IMR-90 (cell line): ENCODE measurements at regions not wholly inside any gene's neighbourhood (a gene's known extent, or its start where the extent isn't known, plus 50 kb on each side); places are given as distances from the start of the nearest gene placed in this dataset.

Experiments used
- ATAC-seq: fragments of 200-7000 bp; cut with Tn5 transposase; 2 replicates; pipeline ENCODE4 v1.9.1; 2020; ENCODE audit warnings: low read depth, mild to moderate bottlenecking, moderate library complexity
- BruUV-seq: library from RNA; stranded (reverse); fragments of 400-500 nt; replicated peaks from 2 replicates; lab custom pipeline; 2021; lab: Mats Ljungman, UMichigan
- CTCF ChIA-PET: fragments of 300-600 bp; formaldehyde crosslinking; extraction: SDS; loops from one replicate; lab custom pipeline; 2021; ENCODE audit warnings: antibody characterized with exemption; lab: Yijun Ruan, JAX
- POLR2A ChIA-PET: fragments of 300-600 bp; sonication (Branson Sonifier 250); formaldehyde crosslinking; loops from one replicate; lab custom pipeline; 2022; ENCODE audit warnings: antibody characterized with exemption; ENCODE audit not compliant: unreplicated experiment; lab: Charles Lee
- DNase-seq: peaks from one replicate; pipeline ENCODE4 v3.0.0; 2013
- H2AFZ ChIP-seq: replicated peaks from 2 replicates; pipeline ENCODE3; 2013; ENCODE audit warnings: low read length, mild to moderate bottlenecking; ENCODE audit not compliant: poor library complexity
- H2AK5ac ChIP-seq: 2 replicates; pipeline ENCODE4 v1.6.1; 2013; ENCODE audit warnings: low read depth, low read length, inconsistent platforms
- H2AK9ac ChIP-seq: replicated peaks from 2 replicates; pipeline ENCODE3; 2013; ENCODE audit warnings: mild to moderate bottlenecking, low read depth, low read length, moderate library complexity; ENCODE audit not compliant: poor library complexity
- H2BK120ac ChIP-seq: 2 replicates; pipeline ENCODE4 v1.6.1; 2013; ENCODE audit warnings: low read depth, low read length, inconsistent platforms
- H2BK15ac ChIP-seq: 3 replicates; pipeline ENCODE4 v1.6.1; 2013; ENCODE audit warnings: low read depth, low read length, inconsistent platforms
- H2BK20ac ChIP-seq: 2 replicates; pipeline ENCODE4 v1.6.1; 2013; ENCODE audit warnings: low read depth, mild to moderate bottlenecking, inconsistent platforms, low read length, moderate library complexity
- H2BK5ac ChIP-seq: 2 replicates; pipeline ENCODE4 v1.6.1; 2013; ENCODE audit warnings: mild to moderate bottlenecking, low read depth, low read length, inconsistent platforms; ENCODE audit not compliant: poor library complexity, severe bottlenecking
- H3K14ac ChIP-seq: replicated peaks from 2 replicates; pipeline ENCODE4 v1.6.1; 2013; ENCODE audit warnings: low read depth, low read length, inconsistent platforms
- H3K18ac ChIP-seq: 2 replicates; pipeline ENCODE4 v1.6.1; 2013; ENCODE audit warnings: low read depth, low read length, control low read depth
- H3K23ac ChIP-seq: 2 replicates; pipeline ENCODE4 v1.6.1; 2013; ENCODE audit warnings: low read depth, low read length, inconsistent platforms
- H3K27ac ChIP-seq: 2 replicates; pipeline ENCODE4 v1.5.1; 2013; ENCODE audit warnings: mild to moderate bottlenecking, control low read depth, low read length; ENCODE audit not compliant: insufficient read depth
- H3K27me3 ChIP-seq: 2 replicates; pipeline ENCODE4 v1.6.1; 2013; ENCODE audit warnings: low read length; ENCODE audit not compliant: control insufficient read depth, insufficient read depth
- H3K36me3 ChIP-seq: 2 replicates; pipeline ENCODE4 v1.6.1; 2013; ENCODE audit warnings: low read length, mixed read lengths; ENCODE audit not compliant: control insufficient read depth, insufficient read depth
- H3K4ac ChIP-seq: 2 replicates; pipeline ENCODE4 v1.6.1; 2013; ENCODE audit warnings: low read depth, low read length, inconsistent platforms
- H3K4me1 ChIP-seq: 2 replicates; pipeline ENCODE4 v1.6.1; 2013; ENCODE audit warnings: low read length, mixed read lengths; ENCODE audit not compliant: control insufficient read depth, insufficient read depth
- H3K4me2 ChIP-seq: 2 replicates; pipeline ENCODE4 v1.6.1; 2013; ENCODE audit warnings: low read depth, mild to moderate bottlenecking, control low read depth, low read length, moderate library complexity
- H3K4me3 ChIP-seq: 2 replicates; pipeline ENCODE4 v1.5.1; 2013; ENCODE audit warnings: low read depth, mild to moderate bottlenecking, control low read depth, low read length, moderate library complexity; ENCODE audit not compliant: insufficient read depth
- H3K56ac ChIP-seq: 2 replicates; pipeline ENCODE4 v1.6.1; 2013; ENCODE audit warnings: low read length, inconsistent platforms; ENCODE audit not compliant: insufficient read depth; ENCODE audit errors: extremely low read depth
- H3K79me1 ChIP-seq, 2 experiments: 2 replicates each; pipeline ENCODE4 v1.6.1; 2013; ENCODE audit warnings: low read length in 2 of 2, inconsistent platforms in 1 of 2, low read depth in 1 of 2
- H3K9ac ChIP-seq: 2 replicates; pipeline ENCODE4 v1.6.1; 2013; ENCODE audit warnings: low read depth, low read length, control low read depth
- H3K9me1 ChIP-seq: 2 replicates; pipeline ENCODE4 v1.6.1; 2013; ENCODE audit warnings: low read length, inconsistent platforms; ENCODE audit not compliant: insufficient read depth
- H3K9me3 ChIP-seq: 2 replicates; pipeline ENCODE4 v1.6.1; 2013; ENCODE audit warnings: low read length; ENCODE audit not compliant: control insufficient read depth, insufficient read depth
- H4K20me1 ChIP-seq: 2 replicates; pipeline ENCODE4 v1.6.1; 2013; ENCODE audit warnings: low read length, inconsistent platforms; ENCODE audit not compliant: insufficient read depth
- H4K5ac ChIP-seq: 2 replicates; pipeline ENCODE4 v1.6.1; 2013; ENCODE audit warnings: mild to moderate bottlenecking, low read depth, low read length, control low read depth
- H4K8ac ChIP-seq, 2 experiments: 2 replicates each; pipeline ENCODE4 v1.6.1; 2013; ENCODE audit warnings: low read depth in 2 of 2, low read length in 2 of 2, control low read depth in 1 of 2, inconsistent platforms in 1 of 2
- H4K91ac ChIP-seq: 2 replicates; pipeline ENCODE4 v1.6.1; 2013; ENCODE audit warnings: low read depth, low read length, inconsistent platforms; ENCODE audit not compliant: insufficient read depth
- BHLHE40 ChIP-seq: fragments of 150-350 bp; IDR thresholded peaks from 2 replicates; pipeline ENCODE4 v1.6.1; 2016; ENCODE audit warnings: mild to moderate bottlenecking, low read depth, low read length
- CEBPB ChIP-seq: IDR thresholded peaks from 2 replicates; pipeline ENCODE4 v1.6.1; 2012; ENCODE audit warnings: low read depth, low read length, improper control_type of control experiment
- CHD1 ChIP-seq: IDR thresholded peaks from 2 replicates; pipeline ENCODE4 v1.6.1; 2012; ENCODE audit warnings: low read depth, low read length, improper control_type of control experiment
- CTCF ChIP-seq: conservative IDR thresholded peaks from 2 replicates; pipeline ENCODE4 v1.5.1; 2012; ENCODE audit warnings: mild to moderate bottlenecking, low read depth, low read length, improper control_type of control experiment
- ELK1 ChIP-seq: fragments of 150-350 bp; IDR thresholded peaks from 2 replicates; pipeline ENCODE4 v1.6.1; 2016; ENCODE audit warnings: low read depth, mild to moderate bottlenecking, low read length, moderate library complexity, borderline replicate concordance
- FOS ChIP-seq: fragments of 150-350 bp; IDR thresholded peaks from 2 replicates; pipeline ENCODE4 v1.6.1; 2016; ENCODE audit warnings: low read depth, low read length
- MAFK ChIP-seq: IDR thresholded peaks from 2 replicates; pipeline ENCODE4 v1.6.1; 2012; ENCODE audit warnings: low read depth, low read length, improper control_type of control experiment
- MAZ ChIP-seq: IDR thresholded peaks from 2 replicates; pipeline ENCODE4 v1.6.1; 2012; ENCODE audit warnings: low read depth, mild to moderate bottlenecking, low read length, improper control_type of control experiment, moderate library complexity, borderline replicate concordance
- MXI1 ChIP-seq: IDR thresholded peaks from 2 replicates; pipeline ENCODE4 v1.6.1; 2012; ENCODE audit warnings: low read depth, mild to moderate bottlenecking, low read length, moderate library complexity, borderline replicate concordance
- NFE2L2 ChIP-seq: fragments of 150-350 bp; IDR thresholded peaks from 2 replicates; pipeline ENCODE4 v1.6.1; 2016; ENCODE audit warnings: low read depth, mild to moderate bottlenecking, low read length
- POLR2A ChIP-seq: IDR thresholded peaks from 2 replicates; pipeline ENCODE4 v1.6.1; 2012; ENCODE audit warnings: mild to moderate bottlenecking, low read depth, low read length
- RAD21 ChIP-seq: IDR thresholded peaks from 2 replicates; pipeline ENCODE4 v1.6.1; 2012; ENCODE audit warnings: low read length, improper control_type of control experiment
- RCOR1 ChIP-seq: IDR thresholded peaks from 2 replicates; pipeline ENCODE4 v1.6.1; 2012; ENCODE audit warnings: mild to moderate bottlenecking, low read length, improper control_type of control experiment; ENCODE audit not compliant: insufficient replicate concordance
- RFX5 ChIP-seq: IDR thresholded peaks from 2 replicates; pipeline ENCODE4 v1.8.0; 2012; ENCODE audit warnings: low read depth, mild to moderate bottlenecking, low read length, moderate library complexity
- SMC3 ChIP-seq: fragments of 150-350 bp; IDR thresholded peaks from 2 replicates; pipeline ENCODE4 v1.6.1; 2016; ENCODE audit warnings: low read depth, mild to moderate bottlenecking, antibody characterized with exemption, low read length, moderate library complexity
- USF2 ChIP-seq: fragments of 150-350 bp; IDR thresholded peaks from 2 replicates; pipeline ENCODE4 v1.6.1; 2017; ENCODE audit warnings: mild to moderate bottlenecking, antibody characterized with exemption, low read length, low read depth
- WGBS, 2 experiments: methylation state at CpG; one replicate each; pipeline versions ENCODE4 v1.1.5 to v1.1.7; 2013; ENCODE audit warnings: missing lambda C conversion rate in 2 of 2; ENCODE audit not compliant: insufficient read length in 1 of 2; ENCODE audit errors: extremely low coverage in 2 of 2; 5-methylcytosine and 5-hydroxymethylcytosine counted together
- dilution Hi-C: fragments of 300-500 bp; cut with HindIII; formaldehyde crosslinking; loops from one replicate; pipeline ENCODE4 v1.14.3; 2018; ENCODE audit warnings: low sequenced_read_pairs; ENCODE audit not compliant: unreplicated experiment
- in situ Hi-C: fragments of 300-500 bp; cut with MboI; formaldehyde crosslinking; loops from 3 replicates; pipeline ENCODE4 v1.14.3; 2019; ENCODE audit warnings: low sequenced_read_pairs, inconsistent platforms, mixed read lengths
- intact Hi-C: fragments of 100-400 bp; cut with micrococcal nuclease; formaldehyde crosslinking; loops from 2 replicates; pipeline ENCODE4 v1.10.0; 2022

GRCh38 chr14:51188566-51189185, 51.4 kb upstream of the TMX1 start:
- Histone ChIP-seq H2BK5ac (no peak overlapping the region), H3K18ac (no peak overlapping the region), H3K23ac (no peak overlapping the region), H4K8ac (no peak overlapping the region), H3K56ac (no peak overlapping the region), H3K4me2 (no peak overlapping the region), H2BK120ac (no peak overlapping the region), H2AFZ (no peak overlapping the region), H3K9me1 (no peaks in the 10 kb centered on the region), H3K4me1 (no peaks in the 10 kb centered on the region), H3K4me3 (no peak overlapping the region), H3K27me3 (peaks cover 29% of the 10 kb centered on the region), H4K5ac (no peak overlapping the region), H3K79me1 (no peaks in the 10 kb centered on the region), H3K4ac (no peak overlapping the region), H4K91ac (no peak overlapping the region), H4K20me1 (no peaks in the 10 kb centered on the region), H3K36me3 (no peaks in the 10 kb centered on the region), H3K27ac (no peak overlapping the region), H2BK15ac (no peak overlapping the region), H2AK5ac (no peak overlapping the region), H3K9ac (no peak overlapping the region), H3K9me3 (no peaks in the 10 kb centered on the region), H2BK20ac (no peak overlapping the region), H3K14ac (no peak overlapping the region), H2AK9ac (no peak overlapping the region)
- in situ Hi-C loops: no loop called here
- TF ChIP-seq USF2: no peak
- TF ChIP-seq RAD21: no peak
- no peak for TF ChIP-seq RCOR1
- no peak for TF ChIP-seq MAFK
- TF ChIP-seq FOS: no peak
- TF ChIP-seq MXI1: no peak
- TF ChIP-seq CEBPB: no peak
- no peak for TF ChIP-seq CHD1
- no peak for TF ChIP-seq NFE2L2
- no peak for TF ChIP-seq BHLHE40
- TF ChIP-seq MAZ: no peak
- no peak for TF ChIP-seq SMC3
- TF ChIP-seq CTCF: no peak
- no peak for TF ChIP-seq RFX5
- TF ChIP-seq POLR2A: no peak
- TF ChIP-seq ELK1: no peak
- intact Hi-C loops: no loop called here
- ATAC-seq (no peak), DNase-seq (no peak)
- BruUV-seq: no TSS peak
- WGBS, 2 experiments: no CpG with 5 or more reads among the region's 6 CpGs
- dilution Hi-C loops: no loop called here
- ChIA-PET CTCF (no interaction called here), POLR2A (no interaction called here)
